ENCODE measurements at regions not wholly inside any gene's neighbourhood (a gene's known extent, or its start where the extent isn't known, plus 50 kb on each side); places are given as distances from the start of the nearest gene placed in this dataset.
"Not testable (repeated sequence)": the region's sequence is repeated elsewhere in the genome, so short reads cannot be mapped to it uniquely, and the experiment has no call there.

DNA sequence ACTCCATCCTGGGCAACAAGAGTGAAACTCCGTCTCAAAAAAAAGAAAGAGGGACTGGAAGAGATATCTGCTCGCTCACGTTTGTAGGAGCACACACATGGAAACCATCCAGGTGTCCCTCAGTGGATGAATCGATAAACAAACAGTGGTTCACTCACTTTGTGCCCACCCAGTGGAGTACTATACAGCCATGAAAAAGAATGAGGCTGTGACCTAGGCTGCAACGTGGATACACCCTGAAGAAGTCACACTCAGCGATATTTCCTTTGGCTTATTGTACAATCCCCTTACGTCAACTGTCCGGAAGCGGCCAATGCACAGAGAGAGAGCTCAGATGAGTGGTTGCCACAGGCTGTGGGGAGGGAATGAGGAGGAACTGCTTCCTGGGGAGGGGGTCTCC lies 82.3 kb upstream of the PPP2R3B start:
- Histone ChIP-seq H3K4me3 (no peak overlapping the region), H3K4me1 (peaks cover 0 to 4% (median 0%) of the 10 kb centered on the region in 4 donors), H3K9me3 (peaks cover 0 to 6% (median 0%) of the 10 kb centered on the region in 4 donors), H3K27me3 (peaks cover 0 to 27% (median 0%) of the 10 kb centered on the region in 3 donors), H3K27ac (no peak overlapping the region), H3K36me3 (no peaks in the 10 kb centered on the region)
- TF ChIP-seq POLR2A (IDR thresholded peaks at IDR 0.05) (no peak), POLR2AphosphoS5 (IDR thresholded peaks at IDR 0.05) (no peak), EP300 (IDR thresholded peaks at IDR 0.05) (no peak)
- TF ChIP-seq, protein P1, sequence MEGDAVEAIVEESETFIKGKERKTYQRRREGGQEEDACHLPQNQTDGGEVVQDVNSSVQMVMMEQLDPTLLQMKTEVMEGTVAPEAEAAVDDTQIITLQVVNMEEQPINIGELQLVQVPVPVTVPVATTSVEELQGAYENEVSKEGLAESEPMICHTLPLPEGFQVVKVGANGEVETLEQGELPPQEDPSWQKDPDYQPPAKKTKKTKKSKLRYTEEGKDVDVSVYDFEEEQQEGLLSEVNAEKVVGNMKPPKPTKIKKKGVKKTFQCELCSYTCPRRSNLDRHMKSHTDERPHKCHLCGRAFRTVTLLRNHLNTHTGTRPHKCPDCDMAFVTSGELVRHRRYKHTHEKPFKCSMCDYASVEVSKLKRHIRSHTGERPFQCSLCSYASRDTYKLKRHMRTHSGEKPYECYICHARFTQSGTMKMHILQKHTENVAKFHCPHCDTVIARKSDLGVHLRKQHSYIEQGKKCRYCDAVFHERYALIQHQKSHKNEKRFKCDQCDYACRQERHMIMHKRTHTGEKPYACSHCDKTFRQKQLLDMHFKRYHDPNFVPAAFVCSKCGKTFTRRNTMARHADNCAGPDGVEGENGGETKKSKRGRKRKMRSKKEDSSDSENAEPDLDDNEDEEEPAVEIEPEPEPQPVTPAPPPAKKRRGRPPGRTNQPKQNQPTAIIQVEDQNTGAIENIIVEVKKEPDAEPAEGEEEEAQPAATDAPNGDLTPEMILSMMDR (IDR thresholded peaks at IDR 0.05): no peak
- WGBS, 2 donors: 92% methylated on average over 9 of the region's 9 CpGs
- DNase-seq: peak; percentile 10
- intact Hi-C loops (cut with DNase I): no loop called here

DNA sequence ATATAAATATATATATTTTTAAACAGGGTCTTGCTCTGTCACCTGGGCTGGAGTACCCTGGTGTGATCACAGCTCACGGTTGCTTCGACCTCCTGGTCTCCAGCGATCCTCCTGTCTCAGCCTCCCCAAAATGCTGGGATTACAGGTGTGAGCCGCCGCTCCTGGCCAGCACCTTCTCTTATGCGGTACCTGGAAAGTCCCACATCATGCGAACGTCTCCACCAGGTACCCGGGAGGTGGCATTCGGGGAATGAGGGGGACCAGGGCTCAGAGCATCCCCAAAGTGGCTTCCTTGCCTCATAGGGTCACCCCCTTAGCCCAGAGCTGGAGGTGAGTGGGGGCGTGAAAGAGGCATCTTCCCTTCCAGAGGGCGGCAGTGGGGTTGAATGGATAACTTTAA lies 84.0 kb upstream of the PPP2R3B start:
- intact Hi-C loops (cut with DNase I): no loop called here
- DNase-seq: peak; percentile 53
- H3K36me3 ChIP-seq: no peaks in the 10 kb centered on the region
- H3K27ac ChIP-seq: no peak overlapping the region
- peaks cover 0 to 22% (median 0%) of the 10 kb centered on the region in 3 donors for H3K27me3 ChIP-seq
- no peak overlapping the region for H3K4me3 ChIP-seq
- peaks cover 0 to 6% (median 0%) of the 10 kb centered on the region in 4 donors for H3K9me3 ChIP-seq
- TF ChIP-seq, protein P1 (IDR thresholded peaks at IDR 0.05): no peak
- TF ChIP-seq POLR2AphosphoS5 (IDR thresholded peaks at IDR 0.05) (no peak), POLR2A (IDR thresholded peaks at IDR 0.05) (no peak), EP300 (IDR thresholded peaks at IDR 0.05) (no peak)
- H3K4me1 ChIP-seq: peaks cover 0 to 4% (median 0%) of the 10 kb centered on the region in 4 donors
- 94% methylated on average over 12 of the region's 12 CpGs for WGBS, 2 donors

DNA sequence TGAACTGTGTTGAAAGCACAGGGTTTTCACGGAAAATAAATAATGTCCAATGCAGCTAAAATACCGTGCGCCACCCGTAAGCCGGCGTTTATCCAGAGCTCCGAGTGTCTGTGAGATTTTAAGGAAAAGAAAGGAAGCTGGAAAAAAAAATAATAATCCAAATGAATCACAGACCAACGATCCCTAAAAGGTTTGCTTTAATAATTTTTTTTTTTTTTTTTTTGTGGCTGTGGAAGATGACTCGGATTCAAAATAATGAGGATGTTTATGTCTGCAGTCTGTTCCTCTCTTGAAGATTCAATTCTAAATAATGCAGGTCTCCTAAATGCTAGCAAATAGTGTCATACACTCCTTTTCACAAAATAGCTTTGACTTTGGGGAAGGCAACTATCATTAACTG lies 84.6 kb upstream of the PPP2R3B start:
- Histone ChIP-seq H3K27ac (no peak overlapping the region), H3K4me1 (peaks cover 0 to 4% (median 0%) of the 10 kb centered on the region in 4 donors), H3K4me3 (no peak overlapping the region), H3K27me3 (peaks cover 0 to 21% (median 0%) of the 10 kb centered on the region in 3 donors), H3K36me3 (no peaks in the 10 kb centered on the region), H3K9me3 (peaks cover 0 to 6% (median 0%) of the 10 kb centered on the region in 4 donors)
- 66 to 80% methylated on average over 9 of the region's 9 CpGs for WGBS, 2 donors
- TF ChIP-seq, protein P1 (IDR thresholded peaks at IDR 0.05): no peak
- TF ChIP-seq EP300 (IDR thresholded peaks at IDR 0.05) (no peak), POLR2A (IDR thresholded peaks at IDR 0.05) (no peak), POLR2AphosphoS5 (IDR thresholded peaks at IDR 0.05) (no peak)
- intact Hi-C loops (cut with DNase I): no loop called here
- no peak for DNase-seq

DNA sequence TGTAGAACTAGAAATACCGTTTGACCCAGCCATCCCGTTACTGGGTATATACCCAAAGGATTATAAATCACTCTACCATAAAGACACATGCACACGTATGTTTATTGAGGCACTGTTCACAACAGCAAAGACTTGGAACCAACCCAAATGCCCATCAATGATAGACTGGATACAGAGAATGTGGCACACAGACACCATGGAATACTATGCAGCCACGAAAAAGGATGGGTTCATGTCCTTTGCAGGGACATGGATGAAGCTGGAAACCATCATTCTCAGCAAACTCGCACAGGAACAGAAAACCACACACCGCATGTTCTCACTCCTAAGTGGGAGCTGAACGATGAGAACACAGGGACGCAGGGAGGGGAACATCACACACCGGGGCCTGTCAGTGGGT lies 85.6 kb upstream of the PPP2R3B start:
- H3K36me3 ChIP-seq; DNase-seq; H3K4me3 ChIP-seq; H3K4me1 ChIP-seq; intact Hi-C loops (cut with DNase I); H3K9me3 ChIP-seq; H3K27ac ChIP-seq: not testable (repeated sequence)
- 87% methylated on average over 9 of the region's 9 CpGs for WGBS, 2 donors
- peaks cover 0 to 11% (median 0%) of the 10 kb centered on the region in 3 donors for H3K27me3 ChIP-seq

DNA sequence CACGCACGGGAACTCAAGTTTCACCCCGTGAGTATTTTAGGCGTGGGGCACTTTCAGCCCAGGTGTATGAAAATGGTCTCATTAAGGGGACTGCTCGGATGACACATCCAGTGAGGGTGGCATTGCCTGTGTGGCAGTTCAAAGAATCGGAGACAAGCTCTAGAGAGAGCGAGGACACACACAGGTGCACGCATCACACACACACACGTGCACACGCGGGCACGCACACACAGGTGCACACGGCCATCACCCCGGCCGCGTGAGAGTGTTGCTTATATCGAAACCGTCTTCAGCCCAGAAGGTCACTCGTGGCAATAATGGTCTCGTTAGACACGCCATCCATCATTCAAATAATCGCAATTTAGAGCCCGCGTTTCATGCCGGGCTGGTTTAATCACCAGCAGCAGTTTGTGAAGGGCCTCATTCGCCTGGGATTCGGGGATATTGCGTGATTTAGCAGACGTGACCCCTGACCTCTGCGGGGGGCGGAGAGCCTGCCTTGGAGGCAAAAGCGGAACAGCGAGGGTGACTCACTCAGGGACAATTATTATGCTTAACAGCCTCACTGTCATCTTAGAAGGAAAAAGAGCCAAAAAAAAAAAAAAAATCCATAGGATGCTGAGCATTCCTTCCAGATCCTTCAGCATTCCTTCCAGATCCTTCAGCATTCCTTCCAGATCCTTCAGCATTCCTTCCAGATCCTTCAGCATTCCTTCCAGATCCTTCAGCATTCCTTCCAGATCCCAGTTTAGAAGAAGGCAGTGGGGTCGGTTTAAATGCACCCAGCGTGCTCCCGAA lies 89.4 kb upstream of the PPP2R3B start:
- 88 to 92% methylated on average over 36 of the region's 36 CpGs for WGBS, 2 donors
- Histone ChIP-seq H3K4me3 (no peak overlapping the region), H3K27me3 (peaks cover 0 to 7% (median 0%) of the 10 kb centered on the region in 3 donors), H3K27ac (no peak overlapping the region), H3K9me3 (no peaks in the 10 kb centered on the region), H3K4me1 (peaks cover 0 to 1% (median 0%) of the 10 kb centered on the region in 4 donors), H3K36me3 (no peaks in the 10 kb centered on the region)
- peak; percentile 12 for DNase-seq
- TF ChIP-seq EP300 (IDR thresholded peaks at IDR 0.05) (no peak), POLR2A (IDR thresholded peaks at IDR 0.05) (no peak), POLR2AphosphoS5 (IDR thresholded peaks at IDR 0.05) (no peak)
- TF ChIP-seq, protein P1 (IDR thresholded peaks at IDR 0.05): no peak
- intact Hi-C loops (cut with DNase I): no loop called here

All from sigmoid colon (tissue), 6 donors.